ENCODE measurements at regions not wholly inside any gene's neighbourhood (a gene's known extent, or its start where the extent isn't known, plus 50 kb on each side); places are given as distances from the start of the nearest gene placed in this dataset.

GRCh38 chr3:70386846-70387245 lies 74.4 kb upstream of the MDFIC2 start:
- in situ Hi-C loops (cut with MboI) = no loop called here
- Histone ChIP-seq H3K9me3 (replicated peaks; ENCODE audit: control insufficient read depth, insufficient read depth, low read depth, low read length) (no peaks in the 10 kb centered on the region), H3K9ac (ENCODE audit: insufficient read depth in 1 of 2, low read depth in 2 of 2, low read length in 2 of 2) (no peak overlapping the region), H2AFZ (ENCODE audit: low read depth, low read length) (no peak overlapping the region), H3K4me1 (replicated peaks in 1 of 2; ENCODE audit: control insufficient read depth in 2 of 2, insufficient read depth in 2 of 2, low read length in 2 of 2) (no peaks in the 10 kb centered on the region), H4K20me1 (replicated peaks; ENCODE audit: control insufficient read depth, insufficient read depth, low read length) (no peaks in the 10 kb centered on the region), H3K36me3 (ENCODE audit: control insufficient read depth, insufficient read depth, low read length) (no peaks in the 10 kb centered on the region), H3K27me3 (ENCODE audit: control insufficient read depth in 2 of 2, insufficient read depth in 2 of 2, low read length in 2 of 2) (no peaks in the 10 kb centered on the region), H3K4me3 (no peak overlapping the region), H3K27ac (ENCODE audit: extremely low read depth, low read depth, low read length) (no peak overlapping the region), H3K4me2 (ENCODE audit: insufficient read depth, low read length) (no peak overlapping the region), H3K79me2 (ENCODE audit: control insufficient read depth, insufficient read depth, low read length) (no peaks in the 10 kb centered on the region), H3K9me1 (ENCODE audit: control insufficient read depth, insufficient read depth, low read length) (no peaks in the 10 kb centered on the region)
- ATAC-seq (no peak), DNase-seq (ENCODE audit: extremely low read depth in 1 of 4, low spot score in 3 of 4) (no peak), FAIRE-seq (no peak)
- intact Hi-C loops (cut with micrococcal nuclease) = no loop called here
- CTCF ChIA-PET (ENCODE audit: low intra/inter-chr PET ratio) = no interaction called here
- TF ChIP-seq ELF2 (CRISPR knock-in tag; IDR thresholded peaks at IDR 0.05) (no peak), ZC3H11A (IDR thresholded peaks at IDR 0.05; ENCODE audit: low read depth, low read length) (no peak), MLX (CRISPR knock-in tag; conservative IDR thresholded peaks at IDR 0.05) (no peak), NR2C2 (CRISPR knock-in tag; IDR thresholded peaks at IDR 0.05) (no peak), NR2C2 (tag; IDR thresholded peaks at IDR 0.05) (no peak), PML (IDR thresholded peaks at IDR 0.05; ENCODE audit: low read length) (no peak), CC2D1A (IDR thresholded peaks at IDR 0.05) (no peak), SAFB (IDR thresholded peaks at IDR 0.05; ENCODE audit: borderline replicate concordance, low read depth, low read length) (no peak), ARNT (IDR thresholded peaks at IDR 0.05) (no peak), STAG1 (CRISPR knock-in tag; IDR thresholded peaks at IDR 0.05; ENCODE audit: borderline replicate concordance) (no peak), MTF1 (CRISPR knock-in tag; IDR thresholded peaks at IDR 0.05; ENCODE audit: borderline replicate concordance) (no peak), TBP (optimal IDR thresholded peaks at IDR 0.05; ENCODE audit: low read depth, low read length) (no peak), TEAD4 (IDR thresholded peaks at IDR 0.05; ENCODE audit: low read length) (no peak), TEAD4 (CRISPR knock-in tag; IDR thresholded peaks at IDR 0.05; ENCODE audit: borderline replicate concordance) (no peak), ARHGAP35 (IDR thresholded peaks at IDR 0.05; ENCODE audit: partially characterized antibody) (no peak)
- no TSS peak for BruUV-seq (replicated peaks)
- POLR2A ChIA-PET = no interaction called here
